IgD-negative memory B cell (primary cell): ENCODE measurements at regions not wholly inside any gene's neighbourhood (a gene's known extent, or its start where the extent isn't known, plus 50 kb on each side); places are given as distances from the start of the nearest gene placed in this dataset.

ENCODE experiments used
- H3K27ac Mint-ChIP-seq, 3 donors: one replicate each; pipeline ENCODE4 v1.8.0; 2020 to 2022; ENCODE audit warnings: mild to moderate bottlenecking in 3 of 3, mixed read lengths in 3 of 3, moderate library complexity in 1 of 3
- H3K27me3 Mint-ChIP-seq: one replicate; pipeline ENCODE4 v1.8.0; 2021; ENCODE audit warnings: mixed read lengths
- H3K36me3 Mint-ChIP-seq: one replicate; pipeline ENCODE4 v1.8.0; 2020; ENCODE audit warnings: mild to moderate bottlenecking, mixed read lengths
- H3K4me1 Mint-ChIP-seq, 3 donors: one replicate each; pipeline ENCODE4 v1.8.0; 2020 to 2022; ENCODE audit warnings: mixed read lengths in 3 of 3, mild to moderate bottlenecking in 1 of 3
- H3K4me3 Mint-ChIP-seq, 4 donors: one replicate each; pipeline ENCODE4 v1.8.0; 2020 to 2022; ENCODE audit warnings: mild to moderate bottlenecking in 4 of 4, mixed read lengths in 4 of 4, moderate library complexity in 3 of 4
- H3K9me3 Mint-ChIP-seq, 3 donors: one replicate each; pipeline ENCODE4 v1.8.0; 2020 to 2021; ENCODE audit warnings: mixed read lengths in 3 of 3, mild to moderate bottlenecking in 1 of 3

- H3K4me3 Mint-ChIP-seq: no peak overlapping the region
- H3K4me1 Mint-ChIP-seq: no peaks in the 10 kb centered on the region
- H3K9me3 Mint-ChIP-seq: peaks cover 0 to 11% (median 11%) of the 10 kb centered on the region in 3 donors
- H3K27me3 Mint-ChIP-seq: no peaks in the 10 kb centered on the region
- no peaks in the 10 kb centered on the region for H3K36me3 Mint-ChIP-seq
- peak overlapping the region in 1 of 3 donors; percentile 26 for H3K27ac Mint-ChIP-seq
Observed at GRCh38 chr12:115190010-115190770, 506.2 kb upstream of the TBX3 start.

GRCh38 chr12:115185506-115185905 is 501.5 kb upstream of the TBX3 start:
- Mint-ChIP-seq H3K9me3 (peaks cover 2 to 14% (median 9%) of the 10 kb centered on the region in 3 donors), H3K36me3 (no peaks in the 10 kb centered on the region)

DNA sequence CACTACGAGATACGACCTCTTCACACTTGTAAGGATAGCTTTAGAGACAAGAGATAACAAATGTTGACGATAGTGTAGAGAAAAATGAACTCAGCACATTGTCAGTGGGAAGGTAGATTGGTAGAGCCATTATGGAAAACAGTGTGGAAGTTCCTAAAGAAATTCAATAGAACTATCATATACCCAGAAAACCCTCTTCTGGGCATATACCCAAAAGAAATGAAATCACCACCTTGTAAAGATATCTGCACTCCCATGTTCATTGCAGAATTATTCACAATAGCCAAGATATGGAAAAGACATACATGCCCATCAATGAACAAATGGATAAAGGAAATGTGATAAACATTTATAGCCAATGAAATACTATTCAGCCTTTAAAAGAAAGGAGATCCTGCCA is 499.8 kb upstream of the TBX3 start:
- Mint-ChIP-seq H3K27me3 (no peaks in the 10 kb centered on the region), H3K27ac (no peak overlapping the region), H3K4me1 (no peaks in the 10 kb centered on the region), H3K36me3 (no peaks in the 10 kb centered on the region), H3K4me3 (no peak overlapping the region), H3K9me3 (peaks cover 2 to 9% (median 8%) of the 10 kb centered on the region in 3 donors)

More at GRCh38 chr12:115185506-115185905, 501.5 kb upstream of the TBX3 start:
- no peak overlapping the region for H3K4me3 Mint-ChIP-seq
- H3K27me3 Mint-ChIP-seq: no peaks in the 10 kb centered on the region
- no peak overlapping the region for H3K27ac Mint-ChIP-seq
- no peaks in the 10 kb centered on the region for H3K4me1 Mint-ChIP-seq

GRCh38 chr12:115177899-115178298 is 493.9 kb upstream of the TBX3 start:
- H3K4me3 Mint-ChIP-seq: no peak overlapping the region

GRCh38 chr12:115176741-115177400 is 492.9 kb upstream of the TBX3 start:
- Mint-ChIP-seq H3K4me1 (no peaks in the 10 kb centered on the region), H3K27me3 (no peaks in the 10 kb centered on the region)

More at GRCh38 chr12:115177899-115178298, 493.9 kb upstream of the TBX3 start:
- Mint-ChIP-seq H3K36me3 (no peaks in the 10 kb centered on the region), H3K9me3 (peaks cover 0 to 1% (median under 1%) of the 10 kb centered on the region in 3 donors), H3K27ac (no peak overlapping the region), H3K4me1 (no peaks in the 10 kb centered on the region), H3K27me3 (no peaks in the 10 kb centered on the region)

DNA sequence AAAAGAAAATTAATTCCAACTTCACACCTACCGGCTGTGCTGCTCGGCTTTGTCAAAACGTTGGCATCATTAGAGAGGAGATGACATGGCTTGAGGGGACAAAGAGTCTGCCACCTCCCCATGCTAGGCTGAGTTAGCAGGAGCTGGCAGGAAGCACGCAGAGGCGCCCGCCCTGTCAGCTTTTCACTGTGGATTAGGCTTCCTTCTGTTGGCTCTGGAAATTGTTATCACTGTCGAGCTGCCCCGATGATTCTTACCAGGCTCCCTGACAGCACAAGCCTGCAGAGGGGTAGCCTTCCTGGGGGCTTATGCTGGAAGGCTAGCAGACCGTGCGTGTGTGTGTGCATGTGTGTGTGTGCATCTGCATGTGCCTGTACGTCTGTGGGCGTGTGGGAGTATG is 490.9 kb upstream of the TBX3 start:
- no peak overlapping the region for H3K27ac Mint-ChIP-seq
- H3K9me3 Mint-ChIP-seq: peaks cover 0 to 8% (median 1%) of the 10 kb centered on the region in 3 donors
- no peak overlapping the region for H3K4me3 Mint-ChIP-seq
- no peaks in the 10 kb centered on the region for H3K4me1 Mint-ChIP-seq
- H3K27me3 Mint-ChIP-seq: no peaks in the 10 kb centered on the region
- no peaks in the 10 kb centered on the region for H3K36me3 Mint-ChIP-seq

More at GRCh38 chr12:115176741-115177400, 492.9 kb upstream of the TBX3 start:
- Mint-ChIP-seq H3K4me3 (no peak overlapping the region), H3K36me3 (no peaks in the 10 kb centered on the region), H3K27ac (no peak overlapping the region), H3K9me3 (peaks cover 0 to 5% (median 1%) of the 10 kb centered on the region in 3 donors)

DNA sequence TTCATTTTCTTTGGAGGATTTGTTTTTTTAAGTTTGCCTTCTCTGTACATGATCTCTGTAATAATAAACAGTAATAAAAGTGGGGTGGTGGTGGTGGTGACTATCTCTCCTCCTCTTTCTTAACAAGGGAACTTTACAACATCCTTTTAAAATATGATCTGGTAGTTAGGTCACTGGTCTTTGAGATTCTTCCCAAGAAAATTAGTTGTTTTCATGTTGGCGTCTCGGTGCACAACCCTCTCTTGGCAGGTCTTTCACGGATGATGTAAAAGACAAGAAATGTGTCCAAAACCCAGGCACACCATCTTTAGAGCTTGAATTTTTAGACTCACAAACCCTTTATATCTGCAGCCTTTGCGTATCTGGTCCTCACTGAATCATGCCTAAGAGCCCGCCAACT is 488.5 kb upstream of the TBX3 start:
- Mint-ChIP-seq H3K27ac (no peak overlapping the region), H3K4me3 (no peak overlapping the region), H3K36me3 (no peaks in the 10 kb centered on the region), H3K27me3 (no peaks in the 10 kb centered on the region), H3K4me1 (no peaks in the 10 kb centered on the region), H3K9me3 (peaks cover 3 to 14% (median 3%) of the 10 kb centered on the region in 3 donors)

GRCh38 chr12:115169981-115170380 is 486.0 kb upstream of the TBX3 start:
- Mint-ChIP-seq H3K9me3 (peaks cover 3 to 16% (median 3%) of the 10 kb centered on the region in 3 donors), H3K27me3 (no peaks in the 10 kb centered on the region), H3K27ac (no peak overlapping the region), H3K36me3 (no peaks in the 10 kb centered on the region), H3K4me1 (no peaks in the 10 kb centered on the region), H3K4me3 (no peak overlapping the region)

DNA sequence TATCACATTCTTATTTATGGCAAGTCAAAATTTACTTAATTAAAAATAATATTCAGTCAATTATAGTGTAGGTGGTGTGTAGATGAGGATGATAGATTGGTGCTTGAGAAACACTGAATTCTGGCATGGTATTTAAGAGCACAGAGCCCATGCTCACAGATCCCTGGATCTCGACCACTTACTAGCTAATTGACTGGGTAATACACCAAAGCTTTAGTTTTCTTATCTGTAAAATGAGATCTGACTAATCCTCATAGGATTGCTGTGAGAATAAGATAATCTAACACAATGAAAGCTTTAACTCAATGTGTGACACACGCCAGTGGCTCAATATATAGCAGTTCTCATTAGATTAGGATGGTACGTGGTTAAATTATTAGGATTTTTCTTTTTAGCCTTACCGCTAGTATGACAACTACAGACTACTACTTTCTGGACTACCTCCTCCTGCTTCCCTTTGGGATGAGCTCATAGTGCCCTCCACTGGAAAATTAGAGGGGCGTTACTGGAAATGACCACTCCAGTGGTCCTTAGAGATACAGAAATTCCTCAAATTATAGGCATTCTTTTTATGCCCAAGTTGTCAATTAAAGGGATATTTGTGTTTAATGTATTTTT is 482.8 kb upstream of the TBX3 start:
- H3K27ac Mint-ChIP-seq: no peak overlapping the region
- H3K4me1 Mint-ChIP-seq: no peaks in the 10 kb centered on the region
- H3K27me3 Mint-ChIP-seq: no peaks in the 10 kb centered on the region
- H3K36me3 Mint-ChIP-seq: no peaks in the 10 kb centered on the region
- H3K9me3 Mint-ChIP-seq: peaks cover 4 to 19% (median 6%) of the 10 kb centered on the region in 3 donors
- H3K4me3 Mint-ChIP-seq: no peak overlapping the region

DNA sequence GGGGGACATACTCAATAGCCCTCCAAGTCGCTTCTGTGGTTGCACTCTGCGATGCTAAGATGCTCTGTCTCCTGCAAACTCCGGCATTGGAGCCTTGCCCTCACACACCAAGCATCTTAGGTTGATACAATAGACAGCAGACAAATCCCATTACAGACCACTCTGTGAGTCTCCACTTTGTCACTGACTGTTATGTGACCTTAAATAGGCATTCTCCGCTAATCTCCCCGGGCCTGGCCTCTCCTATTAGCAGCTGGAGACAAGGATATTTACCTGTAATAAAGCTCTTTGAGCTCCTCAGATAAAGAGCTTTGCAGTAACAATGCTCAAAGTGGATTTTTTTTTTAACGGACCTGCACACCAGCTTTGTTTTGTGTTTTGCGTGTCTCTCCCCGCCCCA is 479.7 kb upstream of the TBX3 start:
- Mint-ChIP-seq H3K27me3 (no peaks in the 10 kb centered on the region), H3K36me3 (no peaks in the 10 kb centered on the region), H3K27ac (no peak overlapping the region), H3K9me3 (peaks cover 4 to 16% (median 6%) of the 10 kb centered on the region in 3 donors), H3K4me3 (no peak overlapping the region), H3K4me1 (no peaks in the 10 kb centered on the region)

DNA sequence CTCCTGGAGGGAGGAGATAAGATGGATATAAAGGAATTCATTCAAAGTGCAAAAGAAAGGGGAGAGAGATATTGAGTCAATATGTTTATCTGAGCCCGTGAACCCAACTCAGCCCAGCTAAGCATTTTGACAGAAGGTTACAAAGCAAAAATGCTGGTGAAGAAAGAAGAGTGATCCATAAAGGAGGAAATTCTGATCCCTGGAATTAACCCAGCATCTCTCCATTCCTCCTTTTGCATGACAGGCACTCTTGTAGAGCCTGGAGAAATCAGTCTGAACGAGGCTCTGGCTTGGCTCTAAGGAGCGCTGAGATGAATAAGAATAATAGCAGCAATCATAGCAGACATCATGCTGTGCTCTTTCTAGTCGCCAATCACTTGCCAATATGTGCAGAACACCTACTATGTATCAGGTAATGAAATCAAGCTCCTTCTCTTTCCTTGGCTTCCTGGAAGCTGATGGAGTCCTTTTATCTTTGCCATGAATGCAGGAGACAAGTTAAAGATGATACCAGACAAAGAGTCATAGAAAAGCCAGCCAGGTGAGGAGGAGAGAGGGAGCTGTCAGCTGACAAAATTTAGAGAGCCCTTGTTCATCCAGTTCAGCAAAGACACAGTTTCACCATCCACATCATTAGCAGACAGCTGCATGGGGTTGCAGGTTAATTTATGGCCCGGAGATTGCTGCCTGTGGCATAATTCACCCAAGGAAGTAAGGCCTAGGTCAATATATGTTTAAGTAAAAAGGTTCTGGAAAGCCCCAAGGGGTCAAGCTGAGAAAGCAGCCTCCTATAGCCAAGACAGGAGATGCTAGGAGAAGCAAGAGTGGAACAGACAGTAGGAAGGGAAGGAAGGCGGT is 476.5 kb upstream of the TBX3 start:
- Mint-ChIP-seq H3K4me3 (no peak overlapping the region), H3K27ac (no peak overlapping the region)

DNA sequence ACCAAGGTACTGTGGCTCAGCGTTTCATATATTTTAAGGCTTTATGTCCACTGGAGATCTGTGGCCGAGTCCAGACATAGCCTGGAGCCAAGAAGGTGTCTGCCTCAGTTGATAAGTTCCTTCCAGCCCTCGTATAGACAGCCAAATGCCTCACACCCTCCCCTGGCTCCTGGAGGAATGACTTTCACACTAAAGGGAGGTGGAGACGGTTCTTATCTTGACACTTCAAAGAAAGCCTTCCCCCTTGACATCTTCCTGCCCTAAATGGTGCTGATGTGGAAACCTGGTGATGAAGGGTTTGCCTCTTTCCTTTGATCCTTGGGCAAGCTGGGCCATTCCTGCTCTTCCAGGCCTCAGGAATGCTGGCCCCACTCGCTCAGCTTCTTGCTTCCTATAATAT is 474.8 kb upstream of the TBX3 start:
- H3K9me3 Mint-ChIP-seq: peaks cover 1 to 12% (median 7%) of the 10 kb centered on the region in 3 donors
- H3K36me3 Mint-ChIP-seq: no peaks in the 10 kb centered on the region
- no peak overlapping the region for H3K4me3 Mint-ChIP-seq
- no peaks in the 10 kb centered on the region for H3K4me1 Mint-ChIP-seq
- H3K27me3 Mint-ChIP-seq: no peaks in the 10 kb centered on the region
- H3K27ac Mint-ChIP-seq: no peak overlapping the region

More for the DNA sequence above, 476.5 kb upstream of the TBX3 start:
- peaks cover 3 to 9% (median 6%) of the 10 kb centered on the region in 3 donors for H3K9me3 Mint-ChIP-seq
- H3K36me3 Mint-ChIP-seq: no peaks in the 10 kb centered on the region
- no peaks in the 10 kb centered on the region for H3K27me3 Mint-ChIP-seq
- H3K4me1 Mint-ChIP-seq: no peaks in the 10 kb centered on the region

GRCh38 chr12:115155665-115156645 is 472.0 kb upstream of the TBX3 start:
- no peaks in the 10 kb centered on the region for H3K27me3 Mint-ChIP-seq
- no peaks in the 10 kb centered on the region for H3K4me1 Mint-ChIP-seq
- no peak overlapping the region for H3K27ac Mint-ChIP-seq
- H3K4me3 Mint-ChIP-seq: no peak overlapping the region
- peaks cover 0 to 7% (median 4%) of the 10 kb centered on the region in 3 donors for H3K9me3 Mint-ChIP-seq
- H3K36me3 Mint-ChIP-seq: no peaks in the 10 kb centered on the region
